Fibroblast of mammary gland (primary cell): ENCODE measurements at regions not wholly inside any gene's neighbourhood (a gene's known extent, or its start where the extent isn't known, plus 50 kb on each side); places are given as distances from the start of the nearest gene placed in this dataset.

Experiments
- DNase-seq: peaks from one replicate; pipeline ENCODE4 v3.0.0-alpha.2; 2010; ENCODE audit warnings: low read depth
- H3K4me3 ChIP-seq: 2 replicates; pipeline ENCODE4 v1.5.1; 2011; ENCODE audit warnings: low read depth, mild to moderate bottlenecking, low read length, moderate library complexity; ENCODE audit not compliant: control insufficient read depth
- CTCF ChIP-seq: conservative IDR thresholded peaks from 2 replicates; pipeline ENCODE4 v1.5.1; 2011; ENCODE audit warnings: low read depth, low read length, inconsistent platforms; ENCODE audit not compliant: control insufficient read depth, insufficient read depth

GRCh38 chr3:22361521-22361920, 610.5 kb upstream of the ZNF385D start:
- TF ChIP-seq CTCF, result no peak
- no peak overlapping the region for H3K4me3 ChIP-seq
- DNase-seq, result peak; percentile 40

- TF ChIP-seq CTCF, result no peak
- DNase-seq, result no peak
- no peak overlapping the region for H3K4me3 ChIP-seq
These were observed 613.8 kb upstream of the ZNF385D start for GRCh38 chr3:22364851-22365250.

- peak; percentile 33 for DNase-seq
- TF ChIP-seq CTCF, result no peak
- no peak overlapping the region for H3K4me3 ChIP-seq
These were observed 615.8 kb upstream of the ZNF385D start for GRCh38 chr3:22366781-22367180.

GRCh38 chr3:22371036-22371435, 620.0 kb upstream of the ZNF385D start:
- no peak for DNase-seq
- H3K4me3 ChIP-seq, result no peak overlapping the region
- TF ChIP-seq CTCF, result no peak

- peak overlapping the region; percentile 15 for H3K4me3 ChIP-seq
- DNase-seq, result no peak
- TF ChIP-seq CTCF, result no peak
These were observed 620.7 kb upstream of the ZNF385D start for GRCh38 chr3:22371607-22372291.

- DNase-seq, result no peak
- TF ChIP-seq CTCF, result no peak
- H3K4me3 ChIP-seq, result peak overlapping the region; percentile 15
These were observed 621.5 kb upstream of the ZNF385D start for GRCh38 chr3:22372292-22373062.
